Peyer's patch (tissue), 4 donors: ENCODE measurements at regions not wholly inside any gene's neighbourhood (a gene's known extent, or its start where the extent isn't known, plus 50 kb on each side); places are given as distances from the start of the nearest gene placed in this dataset.

Experiments used
- POLR2A ChIP-seq, 2 donors: fragments of 450-650 bp; IDR thresholded peaks; one replicate each; pipeline ENCODE4 v1.5.1; 2017; ENCODE audit warnings: antibody characterized with exemption in 2 of 2, mild to moderate bottlenecking in 2 of 2, moderate library complexity in 2 of 2
- TF ChIP-seq, protein P1 (sequence below), 6 experiments: fragments of 450-650 bp in 4 of 6; fragments of 200-600 bp in 2 of 6; sonication (generic) in 1 of 6; IDR thresholded peaks; one replicate each; pipeline ENCODE4 v1.5.1; 2017 to 2019; ENCODE audit warnings: antibody characterized with exemption in 6 of 6, mild to moderate bottlenecking in 3 of 6, moderate library complexity in 1 of 6

- TF ChIP-seq, protein P1, sequence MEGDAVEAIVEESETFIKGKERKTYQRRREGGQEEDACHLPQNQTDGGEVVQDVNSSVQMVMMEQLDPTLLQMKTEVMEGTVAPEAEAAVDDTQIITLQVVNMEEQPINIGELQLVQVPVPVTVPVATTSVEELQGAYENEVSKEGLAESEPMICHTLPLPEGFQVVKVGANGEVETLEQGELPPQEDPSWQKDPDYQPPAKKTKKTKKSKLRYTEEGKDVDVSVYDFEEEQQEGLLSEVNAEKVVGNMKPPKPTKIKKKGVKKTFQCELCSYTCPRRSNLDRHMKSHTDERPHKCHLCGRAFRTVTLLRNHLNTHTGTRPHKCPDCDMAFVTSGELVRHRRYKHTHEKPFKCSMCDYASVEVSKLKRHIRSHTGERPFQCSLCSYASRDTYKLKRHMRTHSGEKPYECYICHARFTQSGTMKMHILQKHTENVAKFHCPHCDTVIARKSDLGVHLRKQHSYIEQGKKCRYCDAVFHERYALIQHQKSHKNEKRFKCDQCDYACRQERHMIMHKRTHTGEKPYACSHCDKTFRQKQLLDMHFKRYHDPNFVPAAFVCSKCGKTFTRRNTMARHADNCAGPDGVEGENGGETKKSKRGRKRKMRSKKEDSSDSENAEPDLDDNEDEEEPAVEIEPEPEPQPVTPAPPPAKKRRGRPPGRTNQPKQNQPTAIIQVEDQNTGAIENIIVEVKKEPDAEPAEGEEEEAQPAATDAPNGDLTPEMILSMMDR (IDR thresholded peaks at IDR 0.05) = no peak
- TF ChIP-seq POLR2A (IDR thresholded peaks at IDR 0.05) = no peak
Measured at GRCh38 chr10:58072634-58073033, 195.1 kb downstream of the IPMK start.
